Spleen (tissue), 7 donors: ENCODE measurements at regions not wholly inside any gene's neighbourhood (a gene's known extent, or its start where the extent isn't known, plus 50 kb on each side); places are given as distances from the start of the nearest gene placed in this dataset.

Source experiments
- CTCF ChIP-seq, 11 experiments: fragments of 200-600 bp in 7 of 11; fragments of 450-650 bp in 4 of 11; sonication (generic) in 4 of 11; IDR thresholded peaks in 8 of 11; conservative IDR thresholded peaks in 3 of 11; 1 replicate in 7 of 11; 2 replicates in 4 of 11; pipeline versions ENCODE4 v1.4.0 to v1.8.0; 2016 to 2021; ENCODE audit warnings: antibody characterized with exemption in 11 of 11, inconsistent platforms in 4 of 11, mild to moderate bottlenecking in 1 of 11
- POLR2A ChIP-seq, 3 donors: fragments of 450-650 bp; IDR thresholded peaks; one replicate each; pipeline ENCODE4 v1.5.1; 2017; ENCODE audit warnings: antibody characterized with exemption in 3 of 3, mild to moderate bottlenecking in 1 of 3
- POLR2AphosphoS5 ChIP-seq, 3 donors: sonication (generic); formaldehyde crosslinking; IDR thresholded peaks; one replicate each; pipeline ENCODE4 v1.5.1; 2017; ENCODE audit warnings: antibody characterized with exemption in 3 of 3
- donor health status: DM: no; HTN: no; CAD: no; lungs with moderate emphysema.
- donor health status: DM: no; HTN: no; CAD: no.
- donor health status: DM: no; HTN: no; CAD: no.

- TF ChIP-seq CTCF (IDR thresholded peaks at IDR 0.05 in 8 of 11, conservative IDR thresholded peaks at IDR 0.05 in 3 of 11): no peak
- TF ChIP-seq POLR2AphosphoS5 (IDR thresholded peaks at IDR 0.05): no peak
- TF ChIP-seq POLR2A (IDR thresholded peaks at IDR 0.05): no peak
Observed at GRCh38 chr7:101146-102046, 91.0 kb upstream of the FAM20C start.
